Activated CD4-positive, alpha-beta T cell treated with anti-CD3 and anti-CD28 coated beads, Interleukin-2, amount 50 U/mL, for 48 hours (primary cell): ENCODE measurements at regions not wholly inside any gene's neighbourhood (a gene's known extent, or its start where the extent isn't known, plus 50 kb on each side); places are given as distances from the start of the nearest gene placed in this dataset.
"Not testable (repeated sequence)": the region's sequence is repeated elsewhere in the genome, so short reads cannot be mapped to it uniquely, and the experiment has no call there.

Source experiments
- DNase-seq, 2 experiments: peaks; one replicate each; pipeline ENCODE4 v3.0.0-alpha.2; 2020

DNA sequence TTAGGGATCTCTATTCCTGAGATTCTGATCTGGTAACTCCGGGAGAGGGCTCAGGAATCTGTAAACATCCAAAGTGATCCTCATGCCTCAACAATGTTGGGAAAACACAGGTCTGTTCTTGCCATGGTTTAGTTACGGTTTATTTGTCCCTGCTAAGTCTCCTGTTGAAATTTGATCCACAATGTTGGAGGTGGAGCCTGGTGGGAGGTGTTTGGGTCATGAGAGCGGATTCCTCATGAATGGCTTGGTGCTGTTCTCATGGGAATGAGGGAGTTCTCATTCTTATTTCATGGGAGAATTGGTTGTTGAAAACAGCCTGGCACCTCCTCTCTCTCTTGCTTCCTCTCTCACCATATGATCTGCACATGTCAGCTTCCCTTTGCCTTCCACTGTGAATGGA is 608.6 kb upstream of the GOT2 start:
- DNase-seq = no peak

GRCh38 chr16:59341368-59341767 is 607.3 kb upstream of the GOT2 start:
- no peak for DNase-seq

GRCh38 chr16:59339871-59340270 is 605.8 kb upstream of the GOT2 start:
- DNase-seq = no peak

DNA sequence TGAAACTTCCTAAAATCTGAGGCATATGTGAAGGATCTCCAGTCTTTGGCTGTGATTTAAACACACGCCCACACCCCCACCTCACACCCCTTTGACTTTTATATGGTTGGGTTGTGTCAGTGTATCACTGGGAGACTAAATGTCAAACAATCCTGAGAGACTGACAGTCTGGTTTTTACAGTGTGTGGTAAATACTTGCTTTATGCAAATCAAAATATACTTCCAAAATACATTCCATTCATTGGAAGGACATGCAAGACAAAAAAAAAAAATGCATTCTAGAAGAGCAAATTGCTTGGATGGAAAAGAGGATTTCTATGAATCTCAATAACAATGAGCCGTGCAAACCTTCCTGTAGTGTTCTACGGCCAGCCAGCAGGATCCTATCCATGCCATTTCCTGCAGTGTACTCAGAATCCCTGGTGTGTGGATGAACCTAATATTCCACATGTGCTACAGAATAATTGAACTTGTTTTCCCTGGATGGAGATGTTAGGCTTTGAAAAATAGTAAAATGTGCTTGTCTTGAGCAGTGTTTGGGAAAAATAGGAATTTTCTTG is 602.1 kb upstream of the GOT2 start:
- no peak for DNase-seq

DNA sequence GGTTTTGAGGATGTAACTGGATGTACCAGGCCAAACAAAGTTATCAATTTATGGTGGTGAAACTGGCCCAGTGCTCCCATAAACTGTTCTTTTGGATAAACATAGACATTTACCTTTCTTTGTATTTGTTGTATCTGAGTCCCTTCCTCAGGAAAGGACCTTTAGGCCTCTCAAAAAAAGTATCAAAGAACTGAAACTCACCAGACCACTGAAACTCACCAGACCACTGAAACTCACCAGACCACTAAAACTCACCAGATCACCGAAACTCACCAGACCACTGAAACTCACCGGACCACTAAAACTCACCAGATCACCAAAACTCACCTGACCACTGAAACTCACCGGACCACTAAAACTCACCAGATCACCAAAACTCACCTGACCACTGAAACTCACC is 597.6 kb upstream of the GOT2 start:
- not testable (repeated sequence) for DNase-seq

DNA sequence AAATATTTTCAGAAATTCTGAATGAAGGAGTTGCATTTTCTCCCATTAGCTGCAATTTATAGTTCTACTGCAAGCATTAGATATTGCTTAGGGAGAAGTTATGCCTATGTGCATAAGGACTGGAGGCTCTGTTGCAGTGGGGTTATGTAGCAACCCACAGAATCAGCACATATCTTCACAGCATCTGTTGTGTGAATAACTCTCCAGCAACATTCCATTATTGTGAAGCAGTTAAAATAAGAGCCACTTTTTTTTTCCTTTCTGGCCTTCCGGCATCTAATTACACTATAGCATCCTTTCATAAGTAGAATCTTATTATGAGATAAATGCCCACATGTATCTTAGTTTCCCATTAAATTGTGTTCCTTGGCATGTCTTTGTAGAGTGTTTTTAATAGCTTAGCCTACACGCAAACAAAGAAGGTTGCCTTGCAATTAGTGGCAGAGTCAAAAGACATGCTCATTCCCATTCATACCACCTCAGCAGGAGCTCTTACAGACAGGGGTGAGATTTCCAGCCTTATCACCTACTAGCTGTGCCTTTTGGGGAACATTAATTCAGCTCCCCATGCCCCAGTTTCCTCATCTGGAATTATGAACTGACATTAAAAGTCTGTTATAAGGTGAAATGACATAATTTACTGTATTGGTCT is 596.0 kb upstream of the GOT2 start:
- no peak for DNase-seq

- DNase-seq = no peak
Observed at GRCh38 chr16:59328961-59329360, 594.8 kb upstream of the GOT2 start.

DNA sequence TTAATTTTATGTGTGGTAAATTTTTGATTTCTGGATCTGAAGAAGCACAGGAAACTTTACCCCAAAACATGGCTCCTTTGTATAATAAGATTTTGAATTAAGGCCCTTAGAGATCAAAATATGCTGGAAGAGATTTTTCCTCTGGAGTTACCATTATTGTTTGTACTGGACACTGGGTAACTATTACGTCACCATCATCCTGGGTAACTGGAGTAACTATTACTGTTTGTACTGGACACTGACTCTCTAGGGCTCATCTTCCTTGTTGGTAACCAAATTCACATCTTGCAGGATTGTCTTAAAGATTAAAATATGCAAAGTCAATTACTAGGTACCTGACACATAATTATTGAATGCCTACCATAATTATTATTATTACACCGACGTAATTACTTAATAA is 593.8 kb upstream of the GOT2 start:
- no peak for DNase-seq

- no peak for DNase-seq
Observed at GRCh38 chr16:59326955-59327354, 592.8 kb upstream of the GOT2 start.

GRCh38 chr16:59324462-59324861 is 590.3 kb upstream of the GOT2 start:
- DNase-seq = no peak

DNA sequence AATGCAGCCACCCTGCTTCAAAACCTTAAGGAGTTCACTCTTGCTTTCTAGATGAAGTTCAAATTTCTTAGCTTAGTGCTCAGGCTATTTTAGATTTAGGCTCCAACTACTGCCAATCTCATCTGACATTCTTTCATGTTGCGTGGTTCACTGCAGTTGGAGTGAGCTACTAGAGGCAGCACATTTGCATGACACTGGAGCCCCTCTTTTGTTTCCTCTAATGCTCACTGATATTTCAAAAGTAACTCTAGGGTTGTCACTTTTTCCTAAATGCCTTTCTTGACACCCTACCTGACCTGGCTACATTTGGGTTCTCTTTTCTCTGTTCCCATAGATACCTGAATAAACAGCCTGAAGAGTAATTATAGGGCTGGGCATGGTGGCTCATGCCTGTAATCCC is 586.5 kb upstream of the GOT2 start:
- DNase-seq = no peak

- no peak for DNase-seq
Observed at GRCh38 chr16:59319871-59320270, 585.8 kb upstream of the GOT2 start.

DNA sequence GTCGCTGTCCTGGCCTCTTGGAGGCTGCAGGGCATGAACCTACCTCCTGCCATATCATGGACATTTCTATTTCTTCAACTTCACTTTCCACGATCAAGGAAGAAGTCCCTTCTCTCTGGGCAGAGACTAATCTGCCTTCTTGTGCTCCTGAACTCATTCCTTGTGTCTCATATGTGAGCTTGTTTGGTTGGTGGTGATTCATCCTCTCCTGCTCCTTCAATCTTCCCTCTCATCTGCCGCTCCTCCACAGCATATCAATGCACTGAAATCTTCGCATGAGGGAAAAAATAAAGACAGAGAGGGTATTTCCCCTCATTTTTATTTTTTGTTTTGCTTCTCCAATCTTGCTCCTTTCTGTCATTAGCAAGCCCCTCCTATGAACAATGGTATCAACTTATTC is 571.7 kb upstream of the GOT2 start:
- no peak for DNase-seq

GRCh38 chr16:59296888-59297287 is 562.8 kb upstream of the GOT2 start:
- no peak for DNase-seq

- no peak for DNase-seq
Observed at GRCh38 chr16:59295993-59296736, 562.0 kb upstream of the GOT2 start.

DNA sequence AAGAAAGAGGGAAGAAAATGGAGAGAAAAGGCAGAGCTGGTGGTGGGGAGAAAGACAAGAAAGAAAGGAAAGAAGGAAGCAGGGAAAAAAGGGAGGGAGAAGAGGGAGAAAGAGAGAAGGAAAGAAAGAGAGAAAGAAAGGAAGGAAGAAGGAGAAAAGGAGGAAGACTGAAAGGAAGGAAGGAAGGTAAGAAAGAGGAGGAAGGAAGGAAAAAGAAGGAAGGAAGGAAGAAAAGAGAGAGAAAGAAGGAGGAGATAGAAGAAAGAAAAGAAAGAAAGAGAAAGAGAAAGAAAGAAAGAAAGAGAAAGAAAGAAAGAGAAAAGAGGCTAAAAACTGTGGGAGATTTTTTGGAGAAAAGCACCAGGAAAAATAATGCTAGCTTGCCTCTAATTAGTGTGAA is 561.4 kb upstream of the GOT2 start:
- DNase-seq = no peak

DNA sequence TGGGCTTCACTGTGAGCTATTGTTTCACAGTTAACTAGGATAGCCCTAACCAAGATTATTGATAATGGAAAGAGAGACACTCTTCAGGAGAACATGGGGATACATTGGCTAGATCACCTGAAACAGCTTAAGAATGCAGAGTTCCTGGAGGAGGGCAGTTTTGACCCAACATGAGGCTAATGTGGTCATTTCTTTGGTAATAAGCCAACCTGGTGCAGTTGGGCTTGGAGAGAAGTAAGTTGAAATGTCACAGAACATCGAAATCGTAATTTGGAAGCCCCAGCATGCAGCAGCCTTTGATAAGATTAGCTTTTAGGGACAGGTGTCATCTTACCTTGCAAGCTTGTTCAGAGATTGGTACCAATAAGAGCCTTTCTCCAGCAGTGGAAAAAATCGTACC is 556.6 kb upstream of the GOT2 start:
- DNase-seq = no peak

- no peak for DNase-seq
Observed at GRCh38 chr16:59289151-59289550, 555.0 kb upstream of the GOT2 start.

DNA sequence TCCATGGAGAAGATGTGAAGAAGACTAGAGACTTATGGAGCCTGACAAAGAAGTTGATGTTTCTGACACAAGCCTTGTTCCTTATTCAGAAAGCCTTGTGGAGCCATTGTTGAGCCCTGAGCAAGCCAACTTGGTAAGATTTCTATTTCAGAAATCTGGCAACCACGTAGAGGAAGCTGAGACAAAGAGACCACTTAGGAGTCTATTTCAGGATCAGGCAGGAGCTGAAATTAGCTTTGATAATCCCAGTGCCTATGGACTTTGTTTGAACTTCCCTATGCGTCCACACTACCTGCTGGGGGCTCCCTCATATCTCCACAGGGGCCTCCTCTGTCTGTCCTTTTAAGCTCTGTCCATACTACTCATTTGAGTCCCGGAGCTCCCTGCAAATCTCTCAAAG is 540.0 kb upstream of the GOT2 start:
- DNase-seq = no peak

DNA sequence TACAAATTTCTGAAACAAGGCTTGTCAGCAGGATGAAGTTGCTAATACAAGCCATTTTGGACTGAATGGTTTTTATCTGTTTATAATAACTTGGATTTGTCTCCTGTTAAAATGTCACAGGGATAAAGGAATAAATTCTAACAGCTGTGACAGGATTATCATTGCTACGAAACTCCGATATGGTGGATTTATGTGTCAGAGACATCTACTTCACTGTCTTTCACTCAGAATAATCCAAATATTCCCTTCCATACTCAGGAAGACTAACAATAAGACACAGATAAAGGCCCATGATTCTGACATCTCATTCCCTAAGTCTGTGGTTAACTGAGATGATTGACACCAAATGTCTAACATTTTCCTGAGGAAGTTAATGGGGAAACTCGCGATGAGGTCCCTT is 529.8 kb upstream of the GOT2 start:
- no peak for DNase-seq

DNA sequence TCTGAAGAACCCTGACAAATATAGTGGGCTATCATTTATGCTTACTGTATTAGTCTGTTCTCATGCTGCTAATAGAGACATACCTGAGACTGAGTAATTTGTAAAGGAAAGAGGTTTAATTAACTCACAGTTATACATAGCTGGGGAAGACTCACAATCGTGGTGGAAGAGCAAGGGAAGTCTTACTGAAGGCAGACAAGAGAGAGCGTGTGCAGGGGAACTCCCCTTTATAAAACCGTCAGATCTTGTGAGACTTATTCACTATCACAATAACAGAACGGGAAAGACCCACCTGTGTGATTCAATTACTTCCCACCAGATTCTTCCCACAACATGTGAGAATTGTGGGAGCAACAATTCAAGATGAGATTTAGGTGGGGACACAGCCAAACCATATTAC is 526.8 kb upstream of the GOT2 start:
- no peak for DNase-seq

DNA sequence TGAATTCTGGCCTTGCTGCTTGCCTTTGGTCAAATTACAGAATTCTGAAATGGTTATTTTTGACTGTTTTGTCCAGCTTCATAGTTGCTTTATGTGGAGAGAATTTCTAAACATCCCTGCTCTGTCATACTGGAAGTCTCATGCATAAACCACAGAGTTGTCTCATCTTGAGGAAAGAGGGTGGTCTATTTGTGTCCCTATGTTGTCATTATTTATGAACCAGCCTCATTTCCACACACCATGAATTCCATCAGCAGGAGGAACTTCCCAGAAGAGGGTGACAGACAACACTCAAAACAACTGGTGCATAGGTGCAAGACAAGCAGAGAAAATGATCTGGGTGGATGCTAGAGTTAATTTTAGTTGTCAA is 525.8 kb upstream of the GOT2 start:
- DNase-seq = no peak

- DNase-seq = no peak
Observed at GRCh38 chr16:59259074-59259949, 525.2 kb upstream of the GOT2 start.

DNA sequence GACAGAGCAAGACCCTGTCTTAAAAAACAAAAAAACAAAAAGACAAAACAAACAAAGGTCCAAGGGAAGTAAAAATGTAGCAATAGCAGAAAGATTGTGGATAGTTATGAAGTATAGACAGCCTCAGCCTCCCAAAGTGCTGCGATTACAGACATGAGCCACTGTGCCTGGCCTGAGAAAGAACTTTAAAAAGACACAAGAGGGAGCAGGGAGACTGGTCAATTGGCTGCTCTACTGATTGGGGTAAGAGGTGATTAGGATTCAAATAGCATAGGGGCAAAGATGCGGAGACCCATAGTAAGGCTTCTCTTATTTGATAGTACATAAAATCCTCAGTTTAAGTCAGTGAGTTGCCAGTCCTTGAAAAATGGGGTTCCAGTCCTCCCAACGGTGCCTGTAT is 518.2 kb upstream of the GOT2 start:
- no peak for DNase-seq
